Sigmoid colon (tissue), 6 donors: ENCODE measurements at regions not wholly inside any gene's neighbourhood (a gene's known extent, or its start where the extent isn't known, plus 50 kb on each side); places are given as distances from the start of the nearest gene placed in this dataset.
"Not testable (repeated sequence)": the region's sequence is repeated elsewhere in the genome, so short reads cannot be mapped to it uniquely, and the experiment has no call there.

Experiments used
- DNase-seq: peaks from one replicate; pipeline ENCODE4 v3.0.0-alpha.2; 2019
- H3K27ac ChIP-seq, 4 donors: fragments of 200-600 bp; sonication (generic); one replicate each; pipeline ENCODE4 v1.5.1; 2016 to 2019; ENCODE audit warnings: mild to moderate bottlenecking in 1 of 4
- H3K27me3 ChIP-seq, 3 donors: fragments of 200-600 bp; sonication (generic); one replicate each; pipeline ENCODE4 v1.5.1; 2019; ENCODE audit warnings: mild to moderate bottlenecking in 1 of 3
- H3K36me3 ChIP-seq, 4 donors: fragments of 200-600 bp; sonication (generic); one replicate each; pipeline ENCODE4 v1.5.1; 2016 to 2019
- H3K4me1 ChIP-seq, 4 donors: fragments of 200-600 bp; sonication (generic); one replicate each; pipeline ENCODE4 v1.5.1; 2017 to 2019
- H3K4me3 ChIP-seq, 4 donors: fragments of 200-600 bp; sonication (generic); one replicate each; pipeline ENCODE4 v1.5.1; 2017 to 2019; ENCODE audit warnings: mild to moderate bottlenecking in 2 of 4, moderate library complexity in 1 of 4
- H3K9me3 ChIP-seq, 4 donors: fragments of 200-600 bp in 3 of 4; sonication (generic) in 3 of 4; one replicate each; pipeline versions ENCODE4 v1.5.1 to v1.6.1; 2013 to 2019
- EP300 ChIP-seq, 4 donors: sonication (generic); formaldehyde crosslinking; IDR thresholded peaks; one replicate each; pipeline ENCODE4 v1.6.1; 2017; ENCODE audit warnings: antibody characterized with exemption in 4 of 4
- POLR2A ChIP-seq, 2 donors: fragments of 450-650 bp; IDR thresholded peaks; one replicate each; pipeline ENCODE4 v1.6.1; 2016; ENCODE audit warnings: antibody characterized with exemption in 2 of 2, mild to moderate bottlenecking in 2 of 2, moderate library complexity in 2 of 2
- POLR2AphosphoS5 ChIP-seq, 4 donors: sonication (generic); formaldehyde crosslinking; IDR thresholded peaks; one replicate each; pipeline ENCODE4 v1.6.1; 2017; ENCODE audit warnings: antibody characterized with exemption in 4 of 4
- WGBS, 2 donors: extraction: QIAGEN DNeasy Blood & Tissue Kit; methylation state at CpG; one replicate each; pipeline ENCODE4 v1.1.7; 2013; 5-methylcytosine and 5-hydroxymethylcytosine counted together
- intact Hi-C: fragments of 100-400 bp; cut with DNase I; formaldehyde crosslinking; loops from one replicate; pipeline ENCODE4 v1.15.1; 2023
- small RNA-seq, 3 donors: library from RNA; depleted of rRNA; stranded (forward); fragments of <200 nt; gene quantifications; one replicate each; pipeline ENCODE3, GENCODE V24; 2016
- TF ChIP-seq, protein P1 (sequence below), 4 experiments: fragments of 450-650 bp in 3 of 4; fragments of 200-600 bp in 1 of 4; IDR thresholded peaks; one replicate each; pipeline ENCODE4 v1.5.1; 2016 to 2019; ENCODE audit warnings: antibody characterized with exemption in 4 of 4, mild to moderate bottlenecking in 3 of 4, moderate library complexity in 2 of 4
- donor health status: healthy with polysubstance abuse.
- donor health status: healthy.

DNA sequence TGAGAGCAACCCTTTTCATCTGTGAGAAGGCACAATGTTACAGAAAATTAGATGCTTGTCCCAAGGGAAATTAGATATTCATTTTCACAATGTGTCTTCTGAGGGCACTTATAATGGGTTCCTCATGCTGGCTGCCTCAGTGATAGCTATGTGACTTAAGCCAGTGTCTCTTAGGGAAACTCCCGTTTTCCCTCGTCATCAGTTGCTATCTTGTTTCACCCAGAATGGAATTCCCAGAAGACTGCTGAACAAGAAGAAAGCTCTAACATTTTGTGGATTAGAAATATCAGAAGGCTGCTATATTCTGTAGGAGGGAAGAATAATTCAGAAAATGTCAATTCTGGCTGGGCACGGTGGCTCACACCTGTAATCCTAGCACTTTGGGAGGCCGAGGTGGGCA lies 67.9 kb upstream of the WDR72 start:
- Histone ChIP-seq H3K9me3 (no peaks in the 10 kb centered on the region), H3K4me1 (peaks cover 0 to 7% (median 5%) of the 10 kb centered on the region in 4 donors), H3K27me3 (no peaks in the 10 kb centered on the region), H3K4me3 (no peak overlapping the region), H3K27ac (no peak overlapping the region), H3K36me3 (no peaks in the 10 kb centered on the region)
- intact Hi-C loops = no loop called here
- TF ChIP-seq POLR2AphosphoS5 (IDR thresholded peaks at IDR 0.05) = no peak
- no peak for TF ChIP-seq EP300 (IDR thresholded peaks at IDR 0.05)
- TF ChIP-seq POLR2A (IDR thresholded peaks at IDR 0.05) = no peak
- TF ChIP-seq, protein P1, sequence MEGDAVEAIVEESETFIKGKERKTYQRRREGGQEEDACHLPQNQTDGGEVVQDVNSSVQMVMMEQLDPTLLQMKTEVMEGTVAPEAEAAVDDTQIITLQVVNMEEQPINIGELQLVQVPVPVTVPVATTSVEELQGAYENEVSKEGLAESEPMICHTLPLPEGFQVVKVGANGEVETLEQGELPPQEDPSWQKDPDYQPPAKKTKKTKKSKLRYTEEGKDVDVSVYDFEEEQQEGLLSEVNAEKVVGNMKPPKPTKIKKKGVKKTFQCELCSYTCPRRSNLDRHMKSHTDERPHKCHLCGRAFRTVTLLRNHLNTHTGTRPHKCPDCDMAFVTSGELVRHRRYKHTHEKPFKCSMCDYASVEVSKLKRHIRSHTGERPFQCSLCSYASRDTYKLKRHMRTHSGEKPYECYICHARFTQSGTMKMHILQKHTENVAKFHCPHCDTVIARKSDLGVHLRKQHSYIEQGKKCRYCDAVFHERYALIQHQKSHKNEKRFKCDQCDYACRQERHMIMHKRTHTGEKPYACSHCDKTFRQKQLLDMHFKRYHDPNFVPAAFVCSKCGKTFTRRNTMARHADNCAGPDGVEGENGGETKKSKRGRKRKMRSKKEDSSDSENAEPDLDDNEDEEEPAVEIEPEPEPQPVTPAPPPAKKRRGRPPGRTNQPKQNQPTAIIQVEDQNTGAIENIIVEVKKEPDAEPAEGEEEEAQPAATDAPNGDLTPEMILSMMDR (IDR thresholded peaks at IDR 0.05) = no peak
- 93 to 95% methylated on average over 4 of the region's 4 CpGs for WGBS, 2 donors
- no peak for DNase-seq

GRCh38 chr15:53811530-53811929 lies 52.1 kb upstream of the WDR72 start:
- 4 to 30% methylated on average over 2 of the region's 2 CpGs for WGBS, 2 donors
- no peaks in the 10 kb centered on the region for H3K36me3 ChIP-seq
- intact Hi-C loops = loop anchor here (10.0 kb wide), 1 partner anchor 117 kb away; no protein-coding TSS in a partner anchor

GRCh38 chr15:53810306-53810705 lies 50.8 kb upstream of the WDR72 start:
- not testable (repeated sequence) for H3K27ac ChIP-seq, H3K9me3 ChIP-seq, H3K4me3 ChIP-seq, H3K27me3 ChIP-seq, H3K36me3 ChIP-seq, H3K4me1 ChIP-seq, DNase-seq
- intact Hi-C loops = loop anchor here (10.0 kb wide), 1 partner anchor 116 kb away; no protein-coding TSS in a partner anchor
- WGBS, 2 donors = 88% methylated on average over 7 of the region's 7 CpGs

More at GRCh38 chr15:53811530-53811929, 52.1 kb upstream of the WDR72 start:
- Histone ChIP-seq H3K4me3 (no peak overlapping the region), H3K27me3 (no peaks in the 10 kb centered on the region), H3K27ac (no peak overlapping the region), H3K9me3 (no peaks in the 10 kb centered on the region), H3K4me1 (no peaks in the 10 kb centered on the region)
- DNase-seq = no peak
- no peak for TF ChIP-seq POLR2A (IDR thresholded peaks at IDR 0.05)
- no peak for TF ChIP-seq POLR2AphosphoS5 (IDR thresholded peaks at IDR 0.05)
- TF ChIP-seq EP300 (IDR thresholded peaks at IDR 0.05) = no peak
- TF ChIP-seq, protein P1 (IDR thresholded peaks at IDR 0.05) = no peak

Small RNA genes in the stretch of these regions (small RNA-seq; reads per million reads assigned to genes)
- gene AC084759.1 = 0 reads per million in 3 donors
